PC-3 (cell line): ENCODE measurements at regions not wholly inside any gene's neighbourhood (a gene's known extent, or its start where the extent isn't known, plus 50 kb on each side); places are given as distances from the start of the nearest gene placed in this dataset.

Experiments used
- CTCF ChIP-seq: fragments of 300-600 bp; sonication (generic); conservative IDR thresholded peaks from 2 replicates; pipeline ENCODE4 v1.5.1; 2017; ENCODE audit warnings: antibody characterized with exemption, low read depth, mild to moderate bottlenecking, low read length
- EZH2 ChIP-seq: fragments of 300-600 bp; sonication (generic); IDR thresholded peaks from one replicate; pipeline ENCODE4 v1.6.1; 2017; ENCODE audit warnings: antibody characterized with exemption, mild to moderate bottlenecking, low read length; ENCODE audit not compliant: unreplicated experiment
- EZH2phosphoT487 ChIP-seq: fragments of 300-600 bp; sonication (generic); IDR thresholded peaks from 2 replicates; pipeline ENCODE4 v1.6.1; 2018; ENCODE audit warnings: mild to moderate bottlenecking, antibody characterized with exemption, low read length, borderline replicate concordance

- TF ChIP-seq CTCF (no peak), EZH2 (no peak), EZH2phosphoT487 (no peak)
Observed at GRCh38 chr18:30409120-30409519, 633.4 kb downstream of the DSC3 start.
